Adrenal gland (tissue), 5 donors: ENCODE measurements at regions not wholly inside any gene's neighbourhood (a gene's known extent, or its start where the extent isn't known, plus 50 kb on each side); places are given as distances from the start of the nearest gene placed in this dataset.

ENCODE experiments used
- POLR2A ChIP-seq, 2 donors: fragments of 450-650 bp; IDR thresholded peaks; one replicate each; pipeline ENCODE4 v1.6.1; 2017; ENCODE audit warnings: antibody characterized with exemption in 2 of 2, mild to moderate bottlenecking in 2 of 2, moderate library complexity in 1 of 2
- TF ChIP-seq, protein P1 (sequence below), 6 experiments: fragments of 450-650 bp in 4 of 6; fragments of 200-600 bp in 2 of 6; sonication (generic) in 1 of 6; IDR thresholded peaks; 1 replicate in 5 of 6; 2 replicates in 1 of 6; pipeline versions ENCODE4 v1.5.1 to v1.8.0; 2016 to 2021; ENCODE audit warnings: antibody characterized with exemption in 6 of 6, mild to moderate bottlenecking in 2 of 6, moderate library complexity in 1 of 6
- donor health status: DM: no; HTN: no; CAD: no.

DNA sequence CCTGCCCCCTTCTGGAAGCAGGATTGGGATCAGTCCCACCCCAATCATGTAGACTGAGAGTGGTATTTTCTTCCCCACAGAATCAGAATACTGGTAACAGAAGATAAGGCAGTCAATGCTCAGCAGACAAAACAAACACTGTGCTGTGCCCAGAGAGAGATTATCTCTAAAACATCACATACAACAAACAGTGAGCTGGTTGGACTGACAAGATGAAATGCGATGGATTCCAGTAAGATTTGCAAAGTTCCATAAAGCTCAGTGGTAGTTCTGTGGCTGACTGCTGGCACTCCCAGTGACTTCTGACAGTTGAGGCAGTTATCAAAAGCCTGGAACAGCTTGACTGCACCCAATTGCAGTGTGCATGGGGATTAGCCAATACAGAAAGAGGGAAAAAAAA lies 311.5 kb upstream of the MGAT5 start:
- no peak for TF ChIP-seq POLR2A (IDR thresholded peaks at IDR 0.05)
- TF ChIP-seq, protein P1, sequence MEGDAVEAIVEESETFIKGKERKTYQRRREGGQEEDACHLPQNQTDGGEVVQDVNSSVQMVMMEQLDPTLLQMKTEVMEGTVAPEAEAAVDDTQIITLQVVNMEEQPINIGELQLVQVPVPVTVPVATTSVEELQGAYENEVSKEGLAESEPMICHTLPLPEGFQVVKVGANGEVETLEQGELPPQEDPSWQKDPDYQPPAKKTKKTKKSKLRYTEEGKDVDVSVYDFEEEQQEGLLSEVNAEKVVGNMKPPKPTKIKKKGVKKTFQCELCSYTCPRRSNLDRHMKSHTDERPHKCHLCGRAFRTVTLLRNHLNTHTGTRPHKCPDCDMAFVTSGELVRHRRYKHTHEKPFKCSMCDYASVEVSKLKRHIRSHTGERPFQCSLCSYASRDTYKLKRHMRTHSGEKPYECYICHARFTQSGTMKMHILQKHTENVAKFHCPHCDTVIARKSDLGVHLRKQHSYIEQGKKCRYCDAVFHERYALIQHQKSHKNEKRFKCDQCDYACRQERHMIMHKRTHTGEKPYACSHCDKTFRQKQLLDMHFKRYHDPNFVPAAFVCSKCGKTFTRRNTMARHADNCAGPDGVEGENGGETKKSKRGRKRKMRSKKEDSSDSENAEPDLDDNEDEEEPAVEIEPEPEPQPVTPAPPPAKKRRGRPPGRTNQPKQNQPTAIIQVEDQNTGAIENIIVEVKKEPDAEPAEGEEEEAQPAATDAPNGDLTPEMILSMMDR (IDR thresholded peaks at IDR 0.05), result no peak
